GM18511 (cell line): ENCODE measurements at regions not wholly inside any gene's neighbourhood (a gene's known extent, or its start where the extent isn't known, plus 50 kb on each side); places are given as distances from the start of the nearest gene placed in this dataset.

Source experiments
- ATAC-seq: cut with Tn5 transposase; IDR thresholded peaks from one replicate; pipeline ENCODE4 v1.9.1; 2021; ENCODE audit warnings: mild to moderate bottlenecking, moderate library complexity; ENCODE audit not compliant: unreplicated experiment

DNA sequence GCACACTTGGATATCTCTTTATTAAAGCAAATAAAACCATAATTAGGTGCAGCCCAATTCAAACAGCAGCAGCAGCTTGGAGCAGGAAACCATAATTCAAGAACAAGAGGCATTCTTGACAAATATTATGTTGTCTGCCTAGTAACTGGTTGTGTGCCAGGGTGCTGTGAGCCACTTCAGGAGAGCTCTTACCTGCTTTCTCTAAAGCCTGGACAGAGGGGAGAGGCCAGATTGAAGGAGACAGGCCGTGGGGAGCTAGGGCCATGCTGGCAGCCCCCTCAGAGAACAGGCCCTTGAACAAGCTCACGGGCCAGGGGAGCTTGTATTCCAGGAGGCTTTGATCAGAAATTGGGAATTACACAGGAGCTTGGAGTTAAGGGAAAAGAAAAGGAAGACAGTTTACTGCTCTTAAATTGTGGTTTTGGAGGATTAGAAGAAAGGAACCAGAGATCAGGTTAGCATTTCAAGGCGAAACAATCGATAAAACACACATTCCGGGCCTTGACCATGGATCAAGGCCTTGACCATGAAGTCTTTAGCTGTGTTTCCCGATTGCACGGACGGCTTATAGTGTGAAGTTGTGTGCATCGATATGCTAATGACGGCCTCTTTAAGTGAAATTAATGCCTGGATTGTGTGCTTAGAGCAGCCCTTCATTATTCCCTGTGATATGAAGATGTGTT, 69.8 kb upstream of the NKX2-2 start:
- ATAC-seq, result no peak

DNA sequence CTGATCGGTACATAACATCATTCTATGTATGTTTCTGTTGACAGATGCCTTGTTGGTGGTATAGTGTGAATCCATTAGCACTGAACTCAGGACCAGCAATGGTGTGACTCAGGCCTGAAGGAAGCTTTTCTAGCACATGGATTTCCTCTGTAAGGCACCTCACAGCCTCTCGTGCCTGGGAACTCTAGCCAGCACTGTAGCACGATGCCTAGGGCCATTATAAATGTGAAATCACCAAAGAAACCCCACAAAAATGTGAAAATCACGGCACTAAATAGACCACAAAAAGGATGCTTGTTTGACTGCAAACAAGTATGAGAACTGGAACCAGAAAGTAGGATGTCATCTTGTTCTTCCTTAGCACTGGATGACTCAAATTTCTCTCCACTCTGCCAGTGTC, 63.7 kb upstream of the NKX2-2 start:
- ATAC-seq, result no peak

DNA sequence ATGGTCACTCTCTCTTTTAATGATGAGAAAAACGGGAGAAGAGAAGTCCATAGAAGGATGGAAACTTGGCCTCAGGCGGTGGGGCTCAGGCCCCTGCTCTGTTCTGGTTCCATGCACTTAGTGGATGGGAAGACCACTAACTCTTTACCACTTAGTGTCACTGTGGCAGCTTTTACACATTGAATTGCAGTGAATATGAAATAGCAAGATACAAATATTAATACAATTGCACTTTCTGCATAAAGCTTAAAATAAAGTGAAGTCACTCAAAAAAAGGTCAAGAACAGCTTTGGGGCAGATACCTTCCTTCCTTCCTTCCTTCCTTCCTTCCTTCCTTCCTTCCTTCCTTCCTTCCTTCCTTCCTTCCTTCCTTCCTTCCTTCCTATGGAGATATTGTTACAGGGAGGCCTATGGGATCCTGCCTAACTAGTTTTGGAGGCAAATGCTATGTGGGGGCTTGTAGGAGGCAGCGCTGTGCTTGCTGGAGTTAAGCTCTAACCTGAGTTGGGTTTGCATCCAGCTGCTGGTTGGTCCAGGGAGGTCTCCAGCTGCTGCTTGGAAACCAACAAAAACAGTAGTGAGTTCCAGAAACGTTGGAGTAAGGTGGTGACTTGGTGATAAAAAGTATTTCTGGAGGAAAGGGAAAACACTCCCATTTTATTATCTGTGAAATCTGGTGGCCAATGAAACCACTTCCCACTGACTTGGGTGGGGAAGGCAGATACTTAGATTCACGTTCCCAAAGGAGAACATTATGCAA, 62.3 kb upstream of the NKX2-2 start:
- no peak for ATAC-seq

DNA sequence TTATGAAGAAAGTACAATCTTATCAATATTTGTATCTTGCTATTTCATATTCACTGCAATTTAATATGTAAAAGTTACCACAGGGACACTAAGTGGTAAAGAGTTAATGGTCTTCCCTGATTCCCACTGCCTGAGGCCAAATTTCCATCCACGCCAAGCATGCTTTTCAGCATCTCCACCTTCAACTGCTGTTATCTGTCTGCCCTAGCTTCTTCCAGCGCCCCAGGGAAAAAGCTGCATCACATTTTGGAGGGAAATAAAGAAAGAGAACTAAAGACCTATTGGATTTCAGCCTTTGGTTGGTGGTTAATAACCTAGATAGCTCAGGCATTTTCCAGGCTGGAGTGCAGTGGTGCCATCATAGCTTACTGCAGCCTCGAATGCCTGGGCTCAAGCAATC, 61.3 kb upstream of the NKX2-2 start:
- no peak for ATAC-seq

DNA sequence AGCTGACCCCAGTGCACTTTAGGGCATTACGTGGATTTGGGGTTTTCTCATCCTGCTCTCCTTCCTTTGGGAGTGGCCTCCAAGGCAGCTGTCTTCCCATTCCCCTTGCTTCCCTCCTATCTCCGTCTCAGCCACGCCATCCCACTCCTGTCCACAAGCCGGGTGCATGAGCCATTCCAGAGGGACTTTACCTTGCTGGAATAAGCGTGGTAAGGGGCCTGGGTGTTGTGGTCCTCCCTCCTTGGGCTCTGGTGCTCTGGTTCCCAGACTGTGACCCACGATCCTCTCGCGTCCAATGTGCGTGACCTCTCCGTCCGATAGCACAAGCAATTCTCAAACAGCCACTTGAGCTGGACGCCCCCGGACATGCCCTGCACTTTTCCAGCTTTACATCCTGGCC, 60.6 kb upstream of the NKX2-2 start:
- no peak for ATAC-seq

DNA sequence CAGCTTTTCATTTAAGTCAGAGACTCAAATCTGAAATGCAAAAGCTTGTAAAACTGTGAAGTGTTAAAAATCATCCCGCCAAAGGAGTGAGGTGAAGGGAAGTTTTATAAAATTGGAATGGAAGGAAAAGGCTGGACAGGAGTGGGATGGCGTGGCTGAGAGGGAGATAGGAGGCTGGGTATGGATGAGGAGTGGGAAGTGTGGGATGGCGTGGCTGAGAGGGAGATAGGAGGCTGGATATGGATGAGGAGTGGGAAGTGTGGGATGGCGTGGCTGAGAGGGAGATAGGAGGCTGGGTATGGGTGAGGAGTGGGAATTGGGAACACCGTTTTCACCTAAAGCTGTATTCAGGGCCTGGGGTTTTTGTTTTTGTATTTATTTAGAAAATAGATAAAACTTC, 59.4 kb upstream of the NKX2-2 start:
- ATAC-seq, result no peak

DNA sequence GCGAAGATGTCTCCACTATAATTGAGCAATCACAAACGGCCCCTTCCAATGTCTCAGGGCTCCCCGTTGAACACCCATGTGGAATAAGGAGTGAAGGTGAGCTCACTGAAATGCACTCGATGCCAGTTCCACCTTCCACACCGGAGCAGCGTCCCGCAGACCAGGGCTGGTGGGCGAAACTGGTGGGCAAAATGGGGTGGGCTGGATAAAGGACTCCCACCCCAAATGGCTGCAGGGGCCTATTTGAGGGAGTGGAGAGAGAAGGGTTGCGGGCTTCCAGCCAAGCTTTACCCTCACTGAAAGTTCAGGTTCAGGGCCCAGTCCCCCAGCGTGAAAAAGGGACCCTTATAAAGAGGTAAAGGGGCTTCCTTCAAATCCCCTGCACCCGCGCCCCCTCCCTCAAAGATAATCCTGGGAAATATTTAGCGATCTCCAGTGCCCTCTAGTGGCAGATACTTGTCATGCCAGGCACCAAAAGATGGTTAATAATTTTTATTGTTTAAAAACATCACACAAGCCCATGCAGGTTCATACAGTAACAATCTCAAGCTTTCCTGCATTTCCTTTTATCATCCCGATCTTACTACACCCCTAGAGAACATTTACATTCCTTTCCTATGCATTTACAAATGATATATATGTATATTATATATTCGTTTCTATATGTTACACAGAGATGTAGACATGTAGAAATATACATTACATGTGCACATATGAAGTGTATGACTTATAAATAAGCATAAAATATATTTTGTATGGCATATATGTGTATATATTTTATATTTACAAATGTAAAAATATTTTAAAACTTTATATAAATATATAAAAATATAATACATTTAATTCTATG, 58.2 kb upstream of the NKX2-2 start:
- ATAC-seq, result no peak

DNA sequence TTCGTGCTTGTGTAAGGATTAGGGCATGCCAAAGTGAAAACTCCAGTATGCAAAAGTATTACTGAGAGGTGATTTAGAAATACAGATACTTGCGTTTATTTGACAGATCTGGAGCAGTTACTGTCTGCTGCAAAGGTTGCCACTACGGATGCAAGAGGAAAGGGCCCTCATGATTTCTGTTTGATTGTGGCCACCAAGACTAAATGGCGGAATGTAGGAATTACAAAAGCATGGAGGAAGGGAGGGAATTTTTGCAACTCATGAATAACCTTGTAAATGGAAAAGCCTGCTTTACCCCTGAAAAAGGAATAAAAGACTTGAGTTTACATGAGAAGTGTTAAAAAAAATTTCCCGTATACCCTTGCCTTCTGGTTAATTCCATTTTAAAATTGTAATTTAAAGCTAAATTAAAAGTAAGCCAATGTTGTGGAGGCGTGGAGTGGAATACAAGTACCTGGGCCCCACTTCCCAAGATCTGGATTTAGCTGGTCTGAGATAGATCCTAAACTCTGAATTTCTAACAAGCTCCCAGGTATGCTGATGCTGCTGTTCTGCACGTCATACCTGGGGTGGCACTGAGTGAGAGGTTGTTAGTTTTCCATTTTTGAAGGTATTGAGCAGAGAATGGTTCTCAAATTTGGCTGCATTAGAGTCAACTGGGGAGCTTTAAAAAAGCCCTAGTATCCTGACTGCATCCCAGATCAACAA, 56.6 kb upstream of the NKX2-2 start:
- no peak for ATAC-seq

DNA sequence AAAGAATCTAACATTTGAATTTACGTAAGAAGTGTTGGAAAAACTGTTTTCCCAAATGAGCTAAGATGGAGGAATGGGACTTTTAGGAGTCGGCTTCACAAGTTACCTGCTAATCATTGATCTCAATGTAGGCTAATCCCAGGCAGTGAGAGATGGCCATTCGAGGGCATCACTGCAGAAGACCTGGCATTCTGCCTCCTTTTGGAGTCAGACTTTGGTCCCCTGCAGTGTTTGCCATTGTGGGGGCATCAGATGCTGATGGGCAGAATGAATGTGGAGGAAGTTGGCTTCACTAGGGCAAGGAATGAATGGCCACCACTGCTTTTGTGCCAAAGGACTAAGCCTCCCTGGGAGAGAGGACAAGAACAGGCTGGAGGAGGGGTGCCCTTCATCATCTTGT, 55.7 kb upstream of the NKX2-2 start:
- no peak for ATAC-seq

DNA sequence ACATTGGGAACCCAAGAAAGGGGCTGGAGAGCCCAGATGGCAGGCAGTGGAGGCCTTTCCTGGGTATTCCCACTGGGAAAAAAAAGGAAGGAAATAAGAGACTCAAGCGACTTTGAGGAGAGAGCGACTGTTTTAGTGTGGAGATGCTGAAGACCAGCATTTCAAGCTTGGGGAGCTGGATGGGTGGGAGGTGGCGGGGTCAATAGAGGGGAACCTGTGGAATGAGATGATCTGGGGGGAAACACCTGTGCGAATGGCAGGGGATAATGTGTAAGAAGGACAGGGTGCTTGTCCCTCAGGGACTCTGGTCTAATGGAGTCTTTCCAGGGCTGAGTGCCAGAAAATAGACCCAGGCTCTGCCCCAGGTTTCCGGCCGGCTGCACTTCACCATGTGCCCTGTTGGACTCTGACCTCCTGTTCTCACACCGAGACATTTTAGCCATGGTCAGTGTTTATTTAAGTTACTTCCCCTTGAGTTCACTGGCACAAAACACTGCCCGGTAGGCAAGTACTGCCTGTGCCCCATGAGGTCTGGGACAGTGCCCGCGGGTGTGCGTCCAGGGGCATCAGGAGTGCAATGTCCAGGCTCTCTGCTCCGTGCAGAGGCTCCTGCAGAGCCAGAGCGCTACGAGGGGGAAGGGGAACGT, 50.4 kb upstream of the NKX2-2 start:
- ATAC-seq, result no peak
